ENCODE measurements at regions not wholly inside any gene's neighbourhood (a gene's known extent, or its start where the extent isn't known, plus 50 kb on each side); places are given as distances from the start of the nearest gene placed in this dataset.

- TF ChIP-seq EZH2phosphoT487 (IDR thresholded peaks at IDR 0.05; ENCODE audit: insufficient read depth, low read depth), result no peak
- no peak for TF ChIP-seq EZH2 (IDR thresholded peaks at IDR 0.05; ENCODE audit: insufficient read depth, poor library complexity, severe bottlenecking)
Observed at GRCh38 chr3:77718311-77718710, 678.4 kb downstream of the ROBO2 start.

Data from GM23248 (cell line).